IMR-90 (cell line): ENCODE measurements at regions not wholly inside any gene's neighbourhood (a gene's known extent, or its start where the extent isn't known, plus 50 kb on each side); places are given as distances from the start of the nearest gene placed in this dataset.

Experiments used
- CEBPB ChIP-seq: IDR thresholded peaks from 2 replicates; pipeline ENCODE4 v1.6.1; 2012; ENCODE audit warnings: low read depth, low read length, improper control_type of control experiment
- CHD1 ChIP-seq: IDR thresholded peaks from 2 replicates; pipeline ENCODE4 v1.6.1; 2012; ENCODE audit warnings: low read depth, low read length, improper control_type of control experiment
- MAZ ChIP-seq: IDR thresholded peaks from 2 replicates; pipeline ENCODE4 v1.6.1; 2012; ENCODE audit warnings: low read depth, mild to moderate bottlenecking, low read length, improper control_type of control experiment, moderate library complexity, borderline replicate concordance
- MXI1 ChIP-seq: IDR thresholded peaks from 2 replicates; pipeline ENCODE4 v1.6.1; 2012; ENCODE audit warnings: low read depth, mild to moderate bottlenecking, low read length, moderate library complexity, borderline replicate concordance
- NFE2L2 ChIP-seq: fragments of 150-350 bp; IDR thresholded peaks from 2 replicates; pipeline ENCODE4 v1.6.1; 2016; ENCODE audit warnings: low read depth, mild to moderate bottlenecking, low read length
- POLR2A ChIP-seq: IDR thresholded peaks from 2 replicates; pipeline ENCODE4 v1.6.1; 2012; ENCODE audit warnings: mild to moderate bottlenecking, low read depth, low read length
- RAD21 ChIP-seq: IDR thresholded peaks from 2 replicates; pipeline ENCODE4 v1.6.1; 2012; ENCODE audit warnings: low read length, improper control_type of control experiment
- RFX5 ChIP-seq: IDR thresholded peaks from 2 replicates; pipeline ENCODE4 v1.8.0; 2012; ENCODE audit warnings: low read depth, mild to moderate bottlenecking, low read length, moderate library complexity
- SMC3 ChIP-seq: fragments of 150-350 bp; IDR thresholded peaks from 2 replicates; pipeline ENCODE4 v1.6.1; 2016; ENCODE audit warnings: low read depth, mild to moderate bottlenecking, antibody characterized with exemption, low read length, moderate library complexity
- TF ChIP-seq, protein P1 (sequence below): conservative IDR thresholded peaks from 2 replicates; pipeline ENCODE4 v1.5.1; 2012; ENCODE audit warnings: mild to moderate bottlenecking, low read depth, low read length, improper control_type of control experiment

- TF ChIP-seq, protein P1, sequence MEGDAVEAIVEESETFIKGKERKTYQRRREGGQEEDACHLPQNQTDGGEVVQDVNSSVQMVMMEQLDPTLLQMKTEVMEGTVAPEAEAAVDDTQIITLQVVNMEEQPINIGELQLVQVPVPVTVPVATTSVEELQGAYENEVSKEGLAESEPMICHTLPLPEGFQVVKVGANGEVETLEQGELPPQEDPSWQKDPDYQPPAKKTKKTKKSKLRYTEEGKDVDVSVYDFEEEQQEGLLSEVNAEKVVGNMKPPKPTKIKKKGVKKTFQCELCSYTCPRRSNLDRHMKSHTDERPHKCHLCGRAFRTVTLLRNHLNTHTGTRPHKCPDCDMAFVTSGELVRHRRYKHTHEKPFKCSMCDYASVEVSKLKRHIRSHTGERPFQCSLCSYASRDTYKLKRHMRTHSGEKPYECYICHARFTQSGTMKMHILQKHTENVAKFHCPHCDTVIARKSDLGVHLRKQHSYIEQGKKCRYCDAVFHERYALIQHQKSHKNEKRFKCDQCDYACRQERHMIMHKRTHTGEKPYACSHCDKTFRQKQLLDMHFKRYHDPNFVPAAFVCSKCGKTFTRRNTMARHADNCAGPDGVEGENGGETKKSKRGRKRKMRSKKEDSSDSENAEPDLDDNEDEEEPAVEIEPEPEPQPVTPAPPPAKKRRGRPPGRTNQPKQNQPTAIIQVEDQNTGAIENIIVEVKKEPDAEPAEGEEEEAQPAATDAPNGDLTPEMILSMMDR, result no peak
- TF ChIP-seq POLR2A (no peak), MXI1 (no peak), MAZ (0 out of 2 replicates have a peak, but pooled peaks have one; percentile 10), NFE2L2 (no peak), RFX5 (no peak), RAD21 (no peak), SMC3 (no peak), CHD1 (no peak), CEBPB (no peak)
Measured at GRCh38 chr2:9769171-9770005, 73.9 kb upstream of the TAF1B start.
